AG04450 (cell line): ENCODE measurements at regions not wholly inside any gene's neighbourhood (a gene's known extent, or its start where the extent isn't known, plus 50 kb on each side); places are given as distances from the start of the nearest gene placed in this dataset.

Experiments
- CTCF ChIA-PET: fragments of 300-600, 350-600 bp; formaldehyde crosslinking; extraction: SDS; loops from one replicate; lab custom pipeline; 2022; ENCODE audit warnings: antibody characterized with exemption, inconsistent platforms; lab: Charles Lee
- POLR2A ChIA-PET: fragments of 350-600 bp; formaldehyde crosslinking; extraction: SDS; loops from one replicate; lab custom pipeline; 2021; ENCODE audit warnings: antibody characterized with exemption, inconsistent platforms; lab: Yijun Ruan, JAX
- DNase-seq: peaks from one replicate; pipeline ENCODE4 v3.0.0-alpha.2; 2011; ENCODE audit warnings: low read depth, low spot score
- H3K27ac ChIP-seq: one replicate; pipeline ENCODE4 v1.5.1; 2012; ENCODE audit warnings: low read depth, low read length, control low read depth
- H3K27me3 ChIP-seq: one replicate; pipeline ENCODE4 v1.6.0; 2012; ENCODE audit warnings: low read length; ENCODE audit not compliant: control insufficient read depth, insufficient read depth
- H3K4me3 ChIP-seq: 2 replicates; pipeline ENCODE4 v1.5.1; 2011; ENCODE audit warnings: mild to moderate bottlenecking, low read depth, low read length, control low read depth
- H3K9me3 ChIP-seq: 2 replicates; pipeline ENCODE4 v1.5.1; 2012; ENCODE audit warnings: low read length; ENCODE audit not compliant: control insufficient read depth, insufficient read depth
- CTCF ChIP-seq: IDR thresholded peaks from 2 replicates; pipeline ENCODE4 v1.5.1; 2011; ENCODE audit warnings: low read depth, low read length, control low read depth, inconsistent platforms

GRCh38 chrX:33336783-33337182 is 125.4 kb upstream of the DMD start:
- H3K4me3 ChIP-seq: no peak overlapping the region
- no peak overlapping the region for H3K27ac ChIP-seq
- TF ChIP-seq CTCF: peak; percentile 52
- CTCF ChIA-PET: interaction anchor here (0.5 to 2.0 kb wide), 17 partner anchors 9 to 909 kb away, joined by 3 to 8 read pairs (median 4); partner anchors contain the start of gene DMD
- no peaks in the 10 kb centered on the region for H3K27me3 ChIP-seq
- no peak for DNase-seq
- no peaks in the 10 kb centered on the region for H3K9me3 ChIP-seq
- POLR2A ChIA-PET: no interaction called here

DNA sequence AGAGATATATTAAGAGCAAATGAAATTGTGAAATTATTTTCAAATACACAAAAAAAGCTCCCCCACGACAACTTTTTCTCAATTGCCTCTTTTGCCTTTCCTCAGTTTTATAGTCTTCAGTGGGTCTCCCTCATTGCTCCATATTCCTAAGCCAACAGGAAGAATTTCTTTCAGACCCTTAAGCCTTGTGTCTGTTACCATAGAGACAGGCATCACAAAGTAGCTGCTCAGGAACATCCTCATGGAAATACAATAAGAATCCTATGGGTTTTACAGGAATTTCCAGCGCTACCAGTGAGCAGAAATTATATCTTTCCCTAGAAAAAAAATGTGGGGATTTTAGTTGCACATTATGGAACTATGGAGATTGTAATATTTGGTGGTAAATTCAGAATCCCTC is 121.9 kb upstream of the DMD start:
- TF ChIP-seq CTCF: no peak
- ChIA-PET CTCF (no interaction called here), POLR2A (no interaction called here)
- H3K27ac ChIP-seq: no peak overlapping the region
- H3K4me3 ChIP-seq: no peak overlapping the region
- DNase-seq: no peak
- no peaks in the 10 kb centered on the region for H3K9me3 ChIP-seq
- H3K27me3 ChIP-seq: no peaks in the 10 kb centered on the region

DNA sequence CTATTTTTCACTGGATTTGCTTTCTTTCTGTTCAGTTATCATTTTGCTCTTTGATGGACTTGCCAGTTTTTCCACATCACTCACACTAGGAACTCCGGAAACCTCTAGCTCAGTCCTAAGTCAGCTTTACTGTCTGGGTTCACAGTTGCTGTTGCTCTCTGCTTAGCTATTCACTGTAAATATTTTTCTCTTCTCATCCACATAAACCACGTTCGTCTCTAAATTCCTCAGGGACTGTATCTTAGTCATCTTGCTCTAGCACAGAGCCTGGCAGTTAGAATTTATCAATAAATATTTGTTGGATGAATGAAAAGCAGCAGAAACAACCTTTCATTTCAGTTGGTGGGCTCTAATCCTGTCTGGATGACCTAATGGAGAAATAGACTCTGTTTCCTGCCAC is 119.4 kb upstream of the DMD start:
- Histone ChIP-seq H3K27ac (no peak overlapping the region), H3K27me3 (no peaks in the 10 kb centered on the region), H3K9me3 (no peaks in the 10 kb centered on the region), H3K4me3 (no peak overlapping the region)
- no peak for DNase-seq
- TF ChIP-seq CTCF: no peak
- ChIA-PET CTCF (no interaction called here), POLR2A (no interaction called here)

GRCh38 chrX:33324099-33324498 is 112.8 kb upstream of the DMD start:
- ChIA-PET CTCF (no interaction called here), POLR2A (no interaction called here)
- Histone ChIP-seq H3K9me3 (no peaks in the 10 kb centered on the region), H3K27ac (no peak overlapping the region), H3K27me3 (no peaks in the 10 kb centered on the region), H3K4me3 (no peak overlapping the region)
- TF ChIP-seq CTCF: no peak
- DNase-seq: no peak

DNA sequence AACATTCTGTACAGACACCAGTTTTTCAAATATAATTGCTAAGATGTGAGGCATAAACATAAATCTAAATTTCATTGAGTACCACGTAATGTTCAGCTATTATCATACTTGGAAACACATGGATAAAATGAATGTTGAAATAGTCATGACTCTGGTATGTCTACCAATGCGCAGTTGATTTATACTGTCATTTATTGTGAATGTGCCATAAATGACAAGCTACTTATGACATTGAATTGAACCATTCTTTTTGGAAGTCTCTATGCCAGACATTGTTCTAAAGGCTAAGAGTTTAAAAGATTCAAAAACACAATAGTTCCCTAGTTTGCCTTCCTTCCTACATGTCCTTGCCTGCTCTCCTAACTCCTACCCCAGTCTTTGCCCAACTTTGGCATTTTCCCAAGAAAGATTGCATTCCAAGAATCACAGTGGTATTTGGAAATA is 96.6 kb upstream of the DMD start:
- no peak overlapping the region for H3K4me3 ChIP-seq
- CTCF ChIA-PET: no interaction called here
- no peak for DNase-seq
- H3K27ac ChIP-seq: no peak overlapping the region
- POLR2A ChIA-PET: interaction anchor here (1.1 kb wide), 1 partner anchor 97 kb away, joined by 4 read pairs; the partner anchor contains the start of gene DMD
- H3K27me3 ChIP-seq: no peaks in the 10 kb centered on the region
- no peaks in the 10 kb centered on the region for H3K9me3 ChIP-seq
- no peak for TF ChIP-seq CTCF
